Fibroblast of lung (primary cell): ENCODE measurements at regions not wholly inside any gene's neighbourhood (a gene's known extent, or its start where the extent isn't known, plus 50 kb on each side); places are given as distances from the start of the nearest gene placed in this dataset.
"Not testable (repeated sequence)": the region's sequence is repeated elsewhere in the genome, so short reads cannot be mapped to it uniquely, and the experiment has no call there.

ENCODE experiments used
- DNase-seq, 2 donors: peaks; one replicate each; pipeline versions ENCODE4 v3.0.0 to v3.0.0-alpha.2; 2010; ENCODE audit warnings: low read depth in 2 of 2
- H2AFZ ChIP-seq: 2 replicates; pipeline ENCODE4 v1.5.1; 2012; ENCODE audit warnings: low read length, control low read depth, inconsistent platforms
- H3K27ac ChIP-seq: 2 replicates; pipeline ENCODE4 v1.5.1; 2011; ENCODE audit warnings: low read length, control low read depth; ENCODE audit not compliant: insufficient read depth
- H3K27me3 ChIP-seq: 2 replicates; pipeline ENCODE4 v1.5.1; 2011; ENCODE audit warnings: mild to moderate bottlenecking, low read length; ENCODE audit not compliant: control insufficient read depth, insufficient read depth
- H3K36me3 ChIP-seq: 2 replicates; pipeline ENCODE4 v1.5.1; 2011; ENCODE audit warnings: low read length; ENCODE audit not compliant: control insufficient read depth, insufficient read depth
- H3K4me1 ChIP-seq: 2 replicates; pipeline ENCODE4 v1.5.1; 2011; ENCODE audit warnings: low read length; ENCODE audit not compliant: control insufficient read depth, insufficient read depth; ENCODE audit errors: extremely low read depth
- H3K4me2 ChIP-seq: 2 replicates; pipeline ENCODE4 v1.5.1; 2011; ENCODE audit warnings: low read length, control low read depth; ENCODE audit not compliant: insufficient read depth; ENCODE audit errors: extremely low read depth
- H3K4me3 ChIP-seq, 4 experiments: fragments of 200-600 bp in 1 of 4; sonication (generic) in 1 of 4; replicated peaks in 1 of 4; 2 replicates each; pipeline ENCODE4 v1.5.1; 2011 to 2016; ENCODE audit warnings: low read length in 4 of 4, low read depth in 3 of 4, mild to moderate bottlenecking in 3 of 4, control low read depth in 2 of 4, inconsistent platforms in 1 of 4, mixed read lengths in 1 of 4; ENCODE audit not compliant: insufficient read depth in 1 of 4; ENCODE audit errors: control extremely low read depth in 1 of 4
- H3K79me2 ChIP-seq: 2 replicates; pipeline ENCODE4 v1.5.1; 2012; ENCODE audit warnings: mild to moderate bottlenecking, low read length, inconsistent platforms; ENCODE audit not compliant: control insufficient read depth, insufficient read depth
- H3K9ac ChIP-seq: 2 replicates; pipeline ENCODE4 v1.5.1; 2011; ENCODE audit warnings: mild to moderate bottlenecking, low read length, control low read depth; ENCODE audit not compliant: insufficient read depth
- H3K9me3 ChIP-seq: 2 replicates; pipeline ENCODE4 v1.5.1; 2012; ENCODE audit warnings: low read depth, low read length; ENCODE audit not compliant: control insufficient read depth, insufficient read depth
- H4K20me1 ChIP-seq: 2 replicates; pipeline ENCODE4 v1.5.1; 2011; ENCODE audit warnings: low read length; ENCODE audit not compliant: control insufficient read depth, insufficient read depth; ENCODE audit errors: extremely low read depth
- EZH2 ChIP-seq: IDR thresholded peaks from 2 replicates; pipeline ENCODE4 v1.5.1; 2012; ENCODE audit warnings: low read length, control low read depth, mild to moderate bottlenecking; ENCODE audit errors: missing control alignments
- TF ChIP-seq, protein P1 (sequence below), 2 donors: IDR thresholded peaks in 1 of 2; conservative IDR thresholded peaks in 1 of 2; 1 replicate in 1 of 2; 2 replicates in 1 of 2; pipeline ENCODE4 v1.5.1; 2011 to 2012; ENCODE audit warnings: low read length in 2 of 2, control low read depth in 1 of 2, inconsistent platforms in 1 of 2, low read depth in 1 of 2, mild to moderate bottlenecking in 1 of 2

DNA sequence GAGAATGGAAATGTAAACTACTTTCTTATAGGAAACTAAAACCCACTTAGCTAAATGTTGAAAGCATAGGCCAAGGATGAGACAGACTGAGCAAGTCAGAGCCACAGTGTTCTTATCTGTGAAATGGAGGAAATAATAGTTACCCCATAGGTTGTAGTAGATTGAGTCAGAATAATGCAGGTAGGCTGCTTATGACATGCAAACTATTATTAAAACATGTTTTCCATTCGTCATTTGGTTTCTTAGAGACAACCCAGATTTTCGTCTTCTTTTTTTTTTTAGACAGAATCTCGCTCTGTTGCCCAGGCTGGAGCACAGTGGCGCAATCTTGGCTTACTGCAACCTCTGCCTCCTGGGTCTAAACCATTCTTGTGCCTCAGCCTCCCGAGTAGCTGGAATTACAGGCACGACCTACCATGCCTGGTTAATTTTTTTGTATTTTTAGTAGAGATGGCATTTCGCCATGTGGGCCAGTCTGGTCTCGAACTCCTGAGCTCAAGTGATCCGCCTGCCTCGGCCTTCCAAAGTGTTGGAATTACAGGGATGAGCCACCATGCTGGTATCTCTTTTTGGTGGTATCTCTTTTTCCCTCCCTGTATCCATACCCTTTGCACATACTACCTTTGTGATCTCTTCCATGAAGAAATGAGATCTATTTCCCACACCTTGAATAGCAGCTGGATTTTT, 196.5 kb upstream of the ZNF217 start:
- DNase-seq, result no peak
- Histone ChIP-seq H4K20me1 (no peaks in the 10 kb centered on the region), H3K27ac (no peak overlapping the region), H3K9me3 (no peaks in the 10 kb centered on the region), H3K4me3 (no peak overlapping the region), H3K79me2 (no peaks in the 10 kb centered on the region), H3K36me3 (no peaks in the 10 kb centered on the region), H3K27me3 (no peaks in the 10 kb centered on the region), H3K4me1 (no peaks in the 10 kb centered on the region), H3K9ac (no peak overlapping the region), H2AFZ (no peak overlapping the region), H3K4me2 (no peak overlapping the region)
- TF ChIP-seq, protein P1, sequence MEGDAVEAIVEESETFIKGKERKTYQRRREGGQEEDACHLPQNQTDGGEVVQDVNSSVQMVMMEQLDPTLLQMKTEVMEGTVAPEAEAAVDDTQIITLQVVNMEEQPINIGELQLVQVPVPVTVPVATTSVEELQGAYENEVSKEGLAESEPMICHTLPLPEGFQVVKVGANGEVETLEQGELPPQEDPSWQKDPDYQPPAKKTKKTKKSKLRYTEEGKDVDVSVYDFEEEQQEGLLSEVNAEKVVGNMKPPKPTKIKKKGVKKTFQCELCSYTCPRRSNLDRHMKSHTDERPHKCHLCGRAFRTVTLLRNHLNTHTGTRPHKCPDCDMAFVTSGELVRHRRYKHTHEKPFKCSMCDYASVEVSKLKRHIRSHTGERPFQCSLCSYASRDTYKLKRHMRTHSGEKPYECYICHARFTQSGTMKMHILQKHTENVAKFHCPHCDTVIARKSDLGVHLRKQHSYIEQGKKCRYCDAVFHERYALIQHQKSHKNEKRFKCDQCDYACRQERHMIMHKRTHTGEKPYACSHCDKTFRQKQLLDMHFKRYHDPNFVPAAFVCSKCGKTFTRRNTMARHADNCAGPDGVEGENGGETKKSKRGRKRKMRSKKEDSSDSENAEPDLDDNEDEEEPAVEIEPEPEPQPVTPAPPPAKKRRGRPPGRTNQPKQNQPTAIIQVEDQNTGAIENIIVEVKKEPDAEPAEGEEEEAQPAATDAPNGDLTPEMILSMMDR (conservative IDR thresholded peaks at IDR 0.05 in 1 of 2, IDR thresholded peaks at IDR 0.05 in 1 of 2; ENCODE audit: low read depth in 1 of 2, low read length in 2 of 2), result no peak
- no peak for TF ChIP-seq EZH2

DNA sequence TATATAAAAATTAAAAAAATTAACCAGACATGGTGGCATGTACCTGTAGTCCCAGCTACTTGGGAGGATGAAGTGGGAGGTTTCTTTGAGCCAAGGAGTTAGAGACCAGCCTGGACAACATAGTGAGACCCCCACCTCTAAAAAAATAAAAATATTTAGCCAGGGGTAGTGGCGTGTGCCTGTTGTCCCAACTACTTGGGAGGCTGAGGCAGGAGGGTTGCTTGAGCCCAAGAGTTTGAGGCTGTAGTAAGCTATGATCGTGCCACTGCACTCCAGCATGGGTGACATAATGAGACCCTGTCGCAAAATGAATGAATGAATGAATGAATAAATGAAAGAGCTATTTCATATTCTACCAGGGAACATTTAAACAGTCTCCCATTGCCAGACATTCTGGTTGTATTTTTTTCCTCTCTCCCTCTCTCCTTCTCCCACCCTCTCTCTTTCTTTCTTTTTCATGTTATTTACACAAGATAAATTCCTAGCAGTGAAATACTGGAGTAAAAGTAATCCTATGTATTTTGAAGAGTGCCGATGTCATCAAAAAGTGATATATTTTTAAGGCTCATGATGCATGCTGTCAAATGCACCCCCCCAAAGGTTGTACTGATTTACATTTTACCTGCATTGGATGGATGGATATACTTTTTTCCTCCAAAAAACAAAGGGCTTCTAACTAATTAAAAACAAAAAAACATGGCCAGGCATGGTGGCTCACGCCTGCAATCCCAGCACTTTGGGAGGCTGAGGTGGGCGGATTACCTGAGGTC, 194.8 kb upstream of the ZNF217 start:
- TF ChIP-seq, protein P1 (conservative IDR thresholded peaks at IDR 0.05 in 1 of 2, IDR thresholded peaks at IDR 0.05 in 1 of 2; ENCODE audit: low read depth in 1 of 2, low read length in 2 of 2), result no peak
- no peak for TF ChIP-seq EZH2
- no peak overlapping the region for H3K27ac ChIP-seq

DNA sequence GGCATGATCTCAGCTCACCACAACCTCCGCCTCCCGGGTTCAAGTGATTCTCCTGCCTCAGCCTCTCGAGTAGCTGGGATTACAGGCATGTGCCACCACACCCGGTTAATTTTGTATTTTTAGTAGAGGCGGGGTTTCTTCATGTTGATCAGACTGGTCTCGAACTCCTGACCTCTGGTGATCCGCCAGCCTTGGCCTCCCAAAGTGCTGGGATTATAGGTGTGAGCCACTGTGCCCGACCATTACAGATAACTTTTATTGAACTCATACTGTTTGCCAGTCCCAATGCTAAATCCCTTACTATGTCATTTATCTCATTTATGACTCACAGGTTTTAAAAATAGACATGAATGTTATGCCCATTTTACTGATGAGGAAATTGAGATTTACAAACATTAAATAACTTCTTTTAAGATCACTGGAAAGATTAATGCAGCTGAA, 193.9 kb upstream of the ZNF217 start:
- not testable (repeated sequence) for H3K4me1 ChIP-seq, H3K9me3 ChIP-seq, H4K20me1 ChIP-seq, H2AFZ ChIP-seq, H3K27ac ChIP-seq, H3K4me3 ChIP-seq, H3K4me2 ChIP-seq, H3K79me2 ChIP-seq, H3K27me3 ChIP-seq, H3K36me3 ChIP-seq, H3K9ac ChIP-seq
- DNase-seq, result peak in 1 of 2 donors; percentile 11

More for the DNA sequence above, 194.8 kb upstream of the ZNF217 start:
- Histone ChIP-seq H3K27me3 (no peaks in the 10 kb centered on the region), H3K4me3 (no peak overlapping the region), H3K79me2 (no peaks in the 10 kb centered on the region), H2AFZ (no peak overlapping the region), H3K36me3 (no peaks in the 10 kb centered on the region), H3K4me1 (no peaks in the 10 kb centered on the region), H3K9ac (no peak overlapping the region), H3K4me2 (no peak overlapping the region), H3K9me3 (no peaks in the 10 kb centered on the region), H4K20me1 (no peaks in the 10 kb centered on the region)
- no peak for DNase-seq
